ENCODE measurements at regions not wholly inside any gene's neighbourhood (a gene's known extent, or its start where the extent isn't known, plus 50 kb on each side); places are given as distances from the start of the nearest gene placed in this dataset.

DNA sequence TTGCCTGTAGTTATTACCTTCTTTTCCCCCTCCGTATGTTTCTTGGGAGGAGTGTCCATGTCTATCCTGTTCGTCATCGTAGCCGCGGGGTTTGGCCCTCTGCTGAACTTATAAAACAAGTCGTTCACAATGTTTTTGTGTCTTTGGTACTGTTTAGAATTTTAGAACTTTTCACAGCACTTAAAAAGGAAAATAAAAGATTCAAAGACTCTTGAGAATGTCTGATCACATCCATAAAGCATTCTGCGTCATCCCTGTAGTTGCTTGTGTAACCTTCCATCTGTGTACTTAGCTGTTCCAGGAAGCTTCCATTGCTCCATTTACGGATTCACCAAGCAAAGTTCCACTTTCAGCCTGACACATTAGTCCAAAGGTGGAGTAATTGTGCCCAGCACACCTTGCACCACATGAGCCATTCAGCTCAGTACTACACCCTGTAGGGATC lies 677.1 kb upstream of the NR2F2 start:
- no peaks in the 10 kb centered on the region for H3K9me3 ChIP-seq (ENCODE audit: control insufficient read depth, low read depth, low read length)
- FAIRE-seq, result no peak
- no peaks in the 10 kb centered on the region for H3K9me1 ChIP-seq (ENCODE audit: control insufficient read depth, extremely low read depth, insufficient read depth, low read length)
- H3K4me2 ChIP-seq (ENCODE audit: control insufficient read depth, extremely low read depth, insufficient read depth, low read depth, low read length), result peak overlapping the region; percentile 51
- no peak overlapping the region for H3K9ac ChIP-seq (ENCODE audit: control insufficient read depth, extremely low read depth, insufficient read depth, low read length)
- dilution Hi-C loops (cut with MboI; ENCODE audit: extremely low pct_ligation_motif_present, low sequenced_read_pairs), result no loop called here
- H2AFZ ChIP-seq (ENCODE audit: control insufficient read depth, low read length), result peak overlapping the region; percentile 74
- DNase-seq (ENCODE audit: low read depth, low spot score), result peak; percentile 19
- peak overlapping the region in 1 of 3 experiments; percentile 25 for H3K4me3 ChIP-seq (ENCODE audit: control insufficient read depth in 2 of 3, extremely low read depth in 1 of 3, insufficient read depth in 2 of 3, low read depth in 1 of 3, low read length in 3 of 3)
- TF ChIP-seq EZH2 (IDR thresholded peaks at IDR 0.05; ENCODE audit: low read length), result no peak
- TF ChIP-seq, protein P1, sequence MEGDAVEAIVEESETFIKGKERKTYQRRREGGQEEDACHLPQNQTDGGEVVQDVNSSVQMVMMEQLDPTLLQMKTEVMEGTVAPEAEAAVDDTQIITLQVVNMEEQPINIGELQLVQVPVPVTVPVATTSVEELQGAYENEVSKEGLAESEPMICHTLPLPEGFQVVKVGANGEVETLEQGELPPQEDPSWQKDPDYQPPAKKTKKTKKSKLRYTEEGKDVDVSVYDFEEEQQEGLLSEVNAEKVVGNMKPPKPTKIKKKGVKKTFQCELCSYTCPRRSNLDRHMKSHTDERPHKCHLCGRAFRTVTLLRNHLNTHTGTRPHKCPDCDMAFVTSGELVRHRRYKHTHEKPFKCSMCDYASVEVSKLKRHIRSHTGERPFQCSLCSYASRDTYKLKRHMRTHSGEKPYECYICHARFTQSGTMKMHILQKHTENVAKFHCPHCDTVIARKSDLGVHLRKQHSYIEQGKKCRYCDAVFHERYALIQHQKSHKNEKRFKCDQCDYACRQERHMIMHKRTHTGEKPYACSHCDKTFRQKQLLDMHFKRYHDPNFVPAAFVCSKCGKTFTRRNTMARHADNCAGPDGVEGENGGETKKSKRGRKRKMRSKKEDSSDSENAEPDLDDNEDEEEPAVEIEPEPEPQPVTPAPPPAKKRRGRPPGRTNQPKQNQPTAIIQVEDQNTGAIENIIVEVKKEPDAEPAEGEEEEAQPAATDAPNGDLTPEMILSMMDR (optimal IDR thresholded peaks at IDR 0.05 in 1 of 3, IDR thresholded peaks at IDR 0.05 in 1 of 3, conservative IDR thresholded peaks at IDR 0.05 in 1 of 3; ENCODE audit: extremely low read depth in 1 of 3, insufficient read depth in 2 of 3, low read length in 3 of 3), result no peak
- H3K36me3 ChIP-seq (ENCODE audit: control insufficient read depth in 2 of 2, extremely low read depth in 1 of 2, insufficient read depth in 2 of 2, low read length in 2 of 2), result no peaks in the 10 kb centered on the region
- no peaks in the 10 kb centered on the region for H4K20me1 ChIP-seq (ENCODE audit: control insufficient read depth, extremely low read depth, insufficient read depth, low read length)
- no peaks in the 10 kb centered on the region for H3K79me2 ChIP-seq (ENCODE audit: control insufficient read depth, insufficient read depth, low read length)
- peaks cover 5% of the 10 kb centered on the region for H3K4me1 ChIP-seq (ENCODE audit: control insufficient read depth, extremely low read depth, insufficient read depth, low read length)
- peak overlapping the region; percentile 41 for H3K27ac ChIP-seq (ENCODE audit: control insufficient read depth, insufficient read depth, low read length)
- no peaks in the 10 kb centered on the region for H3K27me3 ChIP-seq (ENCODE audit: control insufficient read depth, extremely low read depth, insufficient read depth, low read length)

DNA sequence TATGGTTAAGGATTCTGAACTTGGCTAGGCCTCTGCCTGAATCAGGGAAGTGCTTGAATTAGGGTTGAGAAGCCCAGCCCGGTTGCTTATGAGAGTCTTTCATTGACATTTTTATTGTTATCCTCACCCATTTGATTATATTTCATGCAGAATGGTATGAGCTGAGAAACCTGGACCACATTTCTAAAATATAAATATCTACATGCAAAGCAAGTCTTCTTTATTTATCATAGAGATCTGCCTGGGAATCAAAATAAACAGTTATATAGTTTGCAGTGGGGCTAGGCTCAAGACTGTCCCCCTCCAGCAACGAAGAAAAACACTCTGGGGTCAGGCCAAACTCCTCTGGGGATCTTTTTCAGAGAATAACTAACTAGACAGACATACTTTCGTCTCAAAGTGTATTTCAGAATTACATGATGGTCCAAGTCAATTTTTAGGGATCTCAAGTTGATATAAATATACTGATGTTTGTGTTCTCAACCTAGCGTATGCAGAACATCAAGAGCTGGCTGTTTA lies 675.4 kb upstream of the NR2F2 start:
- TF ChIP-seq, protein P1 (optimal IDR thresholded peaks at IDR 0.05 in 1 of 3, IDR thresholded peaks at IDR 0.05 in 1 of 3, conservative IDR thresholded peaks at IDR 0.05 in 1 of 3; ENCODE audit: extremely low read depth in 1 of 3, insufficient read depth in 2 of 3, low read length in 3 of 3), result no peak
- no peaks in the 10 kb centered on the region for H4K20me1 ChIP-seq (ENCODE audit: control insufficient read depth, extremely low read depth, insufficient read depth, low read length)
- H3K79me2 ChIP-seq (ENCODE audit: control insufficient read depth, insufficient read depth, low read length), result no peaks in the 10 kb centered on the region
- H3K9me3 ChIP-seq (ENCODE audit: control insufficient read depth, low read depth, low read length), result no peaks in the 10 kb centered on the region
- FAIRE-seq, result no peak
- H2AFZ ChIP-seq (ENCODE audit: control insufficient read depth, low read length), result no peak overlapping the region
- DNase-seq (ENCODE audit: low read depth, low spot score), result no peak
- H3K4me2 ChIP-seq (ENCODE audit: control insufficient read depth, extremely low read depth, insufficient read depth, low read depth, low read length), result no peak overlapping the region
- H3K27ac ChIP-seq (ENCODE audit: control insufficient read depth, insufficient read depth, low read length), result no peak overlapping the region
- H3K4me1 ChIP-seq (ENCODE audit: control insufficient read depth, extremely low read depth, insufficient read depth, low read length), result peaks cover 5% of the 10 kb centered on the region
- no peak overlapping the region for H3K4me3 ChIP-seq (ENCODE audit: control insufficient read depth in 2 of 3, extremely low read depth in 1 of 3, insufficient read depth in 2 of 3, low read depth in 1 of 3, low read length in 3 of 3)
- dilution Hi-C loops (cut with MboI; ENCODE audit: extremely low pct_ligation_motif_present, low sequenced_read_pairs), result no loop called here
- no peaks in the 10 kb centered on the region for H3K36me3 ChIP-seq (ENCODE audit: control insufficient read depth in 2 of 2, extremely low read depth in 1 of 2, insufficient read depth in 2 of 2, low read length in 2 of 2)
- H3K9me1 ChIP-seq (ENCODE audit: control insufficient read depth, extremely low read depth, insufficient read depth, low read length), result no peaks in the 10 kb centered on the region
- H3K27me3 ChIP-seq (ENCODE audit: control insufficient read depth, extremely low read depth, insufficient read depth, low read length), result no peaks in the 10 kb centered on the region
- no peak overlapping the region for H3K9ac ChIP-seq (ENCODE audit: control insufficient read depth, extremely low read depth, insufficient read depth, low read length)

Measured in keratinocyte (primary cell).